Activated naive CD4-positive, alpha-beta T cell treated with anti-CD3 and anti-CD28 coated beads for 36 hours (primary cell): ENCODE measurements at regions not wholly inside any gene's neighbourhood (a gene's known extent, or its start where the extent isn't known, plus 50 kb on each side); places are given as distances from the start of the nearest gene placed in this dataset.
"Not testable (repeated sequence)": the region's sequence is repeated elsewhere in the genome, so short reads cannot be mapped to it uniquely, and the experiment has no call there.

Experiments
- CTCF ChIA-PET: fragments of 350-600 bp; sonication (Branson Sonifier 250); formaldehyde crosslinking; loops from one replicate; lab custom pipeline; 2021; ENCODE audit warnings: antibody characterized with exemption; lab: Charles Lee
- DNase-seq: peaks from one replicate; pipeline ENCODE4 v3.0.0-alpha.2; 2020
- H3K27ac Mint-ChIP-seq: one replicate; pipeline ENCODE4 v1.8.0; 2021; ENCODE audit warnings: mild to moderate bottlenecking, mixed read lengths
- H3K27me3 Mint-ChIP-seq: one replicate; pipeline ENCODE4 v1.8.0; 2021; ENCODE audit warnings: low read depth, mixed read lengths
- H3K36me3 Mint-ChIP-seq: one replicate; pipeline ENCODE4 v1.8.0; 2021; ENCODE audit warnings: low read depth, mixed read lengths
- H3K4me1 Mint-ChIP-seq: one replicate; pipeline ENCODE4 v1.8.0; 2021; ENCODE audit warnings: low read depth, mixed read lengths
- H3K4me3 Mint-ChIP-seq: one replicate; pipeline ENCODE4 v1.8.0; 2021; ENCODE audit warnings: mild to moderate bottlenecking, moderate library complexity, mixed read lengths
- H3K9me3 Mint-ChIP-seq: one replicate; pipeline ENCODE4 v1.8.0; 2021; ENCODE audit warnings: mixed read lengths
- intact Hi-C: fragments of 100-400 bp; cut with micrococcal nuclease; formaldehyde crosslinking; loops from one replicate; pipeline ENCODE4 v1.15.1; 2023

DNA sequence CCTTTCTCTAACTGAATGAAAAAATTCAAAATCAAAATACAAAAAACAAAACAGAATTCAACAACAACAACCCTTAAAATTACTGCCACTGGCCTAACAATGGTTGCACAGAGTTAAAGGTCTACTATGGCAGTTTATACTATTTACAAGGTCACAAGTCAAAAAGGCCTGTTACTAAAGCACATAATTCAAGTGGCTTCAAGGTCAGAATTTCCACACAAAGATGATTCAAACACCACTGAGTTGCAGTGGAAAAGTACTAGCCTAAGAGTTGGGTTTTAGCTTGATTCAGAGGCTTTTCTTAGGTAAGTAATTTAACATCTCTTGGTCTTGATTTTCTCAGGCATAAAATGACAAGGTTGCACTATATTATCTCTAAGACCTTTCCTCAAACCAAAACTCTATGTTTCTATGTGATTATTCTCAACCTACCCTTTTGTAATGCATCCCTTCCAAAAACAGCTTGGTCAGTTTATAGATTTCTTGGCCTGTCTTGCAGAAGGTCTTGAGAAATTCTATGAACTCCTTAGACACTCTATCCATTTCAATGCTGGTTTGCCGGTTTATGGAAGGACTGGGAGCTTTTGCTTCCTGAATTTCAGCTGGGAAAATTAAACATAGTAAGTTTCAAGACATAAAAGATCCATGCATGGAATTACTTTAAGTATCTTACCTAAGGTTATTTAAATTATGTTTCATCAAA is 189.8 kb upstream of the KCTD7 start:
- H3K4me1 Mint-ChIP-seq, H3K9me3 Mint-ChIP-seq, intact Hi-C loops, DNase-seq, CTCF ChIA-PET, H3K36me3 Mint-ChIP-seq, H3K4me3 Mint-ChIP-seq, H3K27ac Mint-ChIP-seq, H3K27me3 Mint-ChIP-seq: not testable (repeated sequence)

DNA sequence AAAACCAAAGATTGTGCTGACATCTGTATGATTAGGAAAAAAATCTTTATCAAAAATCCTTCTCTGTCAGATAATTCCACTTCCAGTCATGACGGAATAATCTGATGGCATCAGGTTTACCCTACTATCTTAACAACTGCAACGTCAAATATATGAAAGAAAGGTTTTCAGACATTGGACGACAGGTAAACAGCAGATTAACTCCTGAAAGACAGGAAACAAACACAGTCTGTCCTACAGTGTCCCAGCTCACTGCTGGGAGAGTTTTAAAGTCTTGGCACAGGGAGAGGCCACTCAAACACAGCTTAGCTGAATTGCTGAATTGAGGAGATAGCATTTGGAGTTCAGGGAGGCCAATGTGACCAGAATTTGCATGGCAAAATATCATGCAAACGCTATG is 186.3 kb upstream of the KCTD7 start:
- H3K9me3 Mint-ChIP-seq: no peaks in the 10 kb centered on the region
- intact Hi-C loops: no loop called here
- no peak overlapping the region for H3K27ac Mint-ChIP-seq
- H3K36me3 Mint-ChIP-seq: no peaks in the 10 kb centered on the region
- no peak for DNase-seq
- H3K27me3 Mint-ChIP-seq: no peaks in the 10 kb centered on the region
- H3K4me3 Mint-ChIP-seq: no peak overlapping the region
- peaks cover 2% of the 10 kb centered on the region for H3K4me1 Mint-ChIP-seq
- CTCF ChIA-PET: no interaction called here

DNA sequence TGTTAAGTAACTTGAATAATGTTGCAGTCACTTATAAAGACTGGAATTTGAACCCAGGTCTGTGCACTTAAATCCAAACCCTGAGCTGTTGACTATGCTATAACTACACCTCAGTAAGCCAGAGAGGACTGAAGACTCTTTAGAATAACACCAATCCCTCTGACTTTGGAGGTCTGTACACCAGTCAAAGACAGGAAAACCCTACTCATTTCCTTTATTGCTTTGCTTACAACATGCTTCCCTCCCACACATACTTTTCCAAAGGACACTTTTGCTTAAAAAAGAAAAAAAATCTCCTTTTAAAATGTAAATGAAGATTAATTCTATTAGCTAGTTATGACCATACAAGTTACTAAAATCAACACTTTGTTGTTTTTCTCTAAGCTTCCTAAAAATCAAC is 184.7 kb upstream of the KCTD7 start:
- Mint-ChIP-seq H3K27me3 (no peaks in the 10 kb centered on the region), H3K27ac (no peak overlapping the region), H3K36me3 (no peaks in the 10 kb centered on the region), H3K4me1 (peaks cover 2% of the 10 kb centered on the region), H3K4me3 (no peak overlapping the region), H3K9me3 (no peaks in the 10 kb centered on the region)
- intact Hi-C loops: no loop called here
- CTCF ChIA-PET: interaction anchor here (0.6 kb wide), 1 partner anchor 413 kb away, joined by 3 read pairs; no protein-coding TSS in a partner anchor
- DNase-seq: no peak

GRCh38 chr7:66447007-66447406 is 181.7 kb upstream of the KCTD7 start:
- H3K36me3 Mint-ChIP-seq, H3K4me1 Mint-ChIP-seq, CTCF ChIA-PET, H3K4me3 Mint-ChIP-seq, DNase-seq, H3K27ac Mint-ChIP-seq, H3K27me3 Mint-ChIP-seq, intact Hi-C loops, H3K9me3 Mint-ChIP-seq: not testable (repeated sequence)

GRCh38 chr7:66450814-66451213 is 177.9 kb upstream of the KCTD7 start:
- H3K36me3 Mint-ChIP-seq, DNase-seq, H3K9me3 Mint-ChIP-seq, intact Hi-C loops, H3K27ac Mint-ChIP-seq, H3K4me3 Mint-ChIP-seq, CTCF ChIA-PET, H3K27me3 Mint-ChIP-seq: not testable (repeated sequence)
- peaks cover 13% of the 10 kb centered on the region for H3K4me1 Mint-ChIP-seq

DNA sequence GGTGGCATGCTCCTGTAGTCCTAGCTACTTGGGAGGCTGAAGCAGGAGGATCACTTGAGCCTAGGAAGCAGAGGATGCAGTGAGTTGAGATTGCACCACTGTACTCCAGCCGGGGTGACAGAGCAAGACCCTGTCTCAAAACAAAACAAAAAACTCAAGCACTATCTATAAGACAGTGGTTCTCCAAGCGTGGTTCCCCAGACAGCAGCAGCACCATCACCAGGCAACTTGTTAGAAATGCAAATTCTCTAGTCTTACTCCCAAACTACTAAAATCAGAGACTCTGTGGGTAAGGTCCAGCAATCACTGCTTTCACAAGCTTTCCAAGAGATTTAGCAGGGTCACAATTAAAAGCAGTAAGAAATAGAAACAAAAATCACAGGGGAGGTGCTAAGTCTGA is 177.0 kb upstream of the KCTD7 start:
- CTCF ChIA-PET, H3K4me3 Mint-ChIP-seq, H3K27me3 Mint-ChIP-seq, H3K9me3 Mint-ChIP-seq, intact Hi-C loops, H3K36me3 Mint-ChIP-seq, DNase-seq, H3K27ac Mint-ChIP-seq: not testable (repeated sequence)
- peaks cover 13% of the 10 kb centered on the region for H3K4me1 Mint-ChIP-seq

GRCh38 chr7:66452165-66452564 is 176.5 kb upstream of the KCTD7 start:
- no peak for DNase-seq
- CTCF ChIA-PET: no interaction called here
- Mint-ChIP-seq H3K36me3 (peaks cover 1% of the 10 kb centered on the region), H3K27me3 (no peaks in the 10 kb centered on the region), H3K4me1 (peaks cover 13% of the 10 kb centered on the region), H3K9me3 (no peaks in the 10 kb centered on the region), H3K27ac (no peak overlapping the region), H3K4me3 (no peak overlapping the region)
- intact Hi-C loops: no loop called here

DNA sequence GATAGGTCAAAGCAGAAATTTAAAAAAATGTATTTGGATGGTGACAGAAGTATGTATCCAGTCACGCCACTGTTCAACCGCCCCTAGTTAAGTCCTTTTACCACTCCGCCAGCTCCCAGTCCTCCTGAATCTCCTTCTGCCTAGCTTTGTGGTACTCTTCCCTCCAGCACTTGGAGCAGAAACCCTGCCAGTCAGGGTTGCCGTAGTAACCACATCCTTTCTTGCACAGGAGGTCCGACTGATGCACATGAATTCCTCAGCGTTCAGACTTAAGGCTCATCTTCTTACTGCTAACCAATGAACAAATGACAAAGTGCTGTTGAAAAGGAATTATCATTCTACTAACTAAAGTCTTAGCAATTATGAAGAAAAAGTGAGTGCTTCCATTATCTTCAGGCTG is 175.3 kb upstream of the KCTD7 start:
- Mint-ChIP-seq H3K27ac (no peak overlapping the region), H3K9me3 (no peaks in the 10 kb centered on the region), H3K4me1 (peaks cover 13% of the 10 kb centered on the region), H3K36me3 (peaks cover 1% of the 10 kb centered on the region), H3K4me3 (no peak overlapping the region), H3K27me3 (no peaks in the 10 kb centered on the region)
- intact Hi-C loops: no loop called here
- CTCF ChIA-PET: no interaction called here
- DNase-seq: no peak

- Mint-ChIP-seq H3K4me3 (no peak overlapping the region), H3K4me1 (peaks cover 16% of the 10 kb centered on the region)
- CTCF ChIA-PET: interaction anchor here (0.6 kb wide), 1 partner anchor 111 kb away, joined by 3 read pairs; no protein-coding TSS in a partner anchor
These were observed 174.0 kb upstream of the KCTD7 start for GRCh38 chr7:66454600-66455225.

GRCh38 chr7:66455432-66455831 is 173.2 kb upstream of the KCTD7 start:
- CTCF ChIA-PET, H3K36me3 Mint-ChIP-seq, H3K27me3 Mint-ChIP-seq, H3K27ac Mint-ChIP-seq, intact Hi-C loops, DNase-seq, H3K9me3 Mint-ChIP-seq, H3K4me3 Mint-ChIP-seq: not testable (repeated sequence)
- peaks cover 19% of the 10 kb centered on the region for H3K4me1 Mint-ChIP-seq

More at GRCh38 chr7:66454600-66455225, 174.0 kb upstream of the KCTD7 start:
- H3K9me3 Mint-ChIP-seq: no peaks in the 10 kb centered on the region
- no peak for DNase-seq
- H3K27ac Mint-ChIP-seq: no peak overlapping the region
- H3K27me3 Mint-ChIP-seq: no peaks in the 10 kb centered on the region
- peaks cover 1% of the 10 kb centered on the region for H3K36me3 Mint-ChIP-seq
- intact Hi-C loops: no loop called here

- CTCF ChIA-PET, H3K27me3 Mint-ChIP-seq, DNase-seq, H3K27ac Mint-ChIP-seq, H3K36me3 Mint-ChIP-seq, H3K4me3 Mint-ChIP-seq, intact Hi-C loops, H3K9me3 Mint-ChIP-seq: not testable (repeated sequence)
- H3K4me1 Mint-ChIP-seq: peaks cover 19% of the 10 kb centered on the region
These were observed 172.2 kb upstream of the KCTD7 start for GRCh38 chr7:66456431-66456830.

- H3K4me3 Mint-ChIP-seq, H3K27ac Mint-ChIP-seq, H3K36me3 Mint-ChIP-seq, H3K27me3 Mint-ChIP-seq, H3K9me3 Mint-ChIP-seq, intact Hi-C loops: not testable (repeated sequence)
- H3K4me1 Mint-ChIP-seq: peaks cover 19% of the 10 kb centered on the region
- CTCF ChIA-PET: interaction anchor here (0.7 kb wide), 1 partner anchor 20 kb away, joined by 4 read pairs; no protein-coding TSS in a partner anchor
- DNase-seq: peak; percentile 7
These were observed 169.7 kb upstream of the KCTD7 start for GRCh38 chr7:66458991-66459390.

DNA sequence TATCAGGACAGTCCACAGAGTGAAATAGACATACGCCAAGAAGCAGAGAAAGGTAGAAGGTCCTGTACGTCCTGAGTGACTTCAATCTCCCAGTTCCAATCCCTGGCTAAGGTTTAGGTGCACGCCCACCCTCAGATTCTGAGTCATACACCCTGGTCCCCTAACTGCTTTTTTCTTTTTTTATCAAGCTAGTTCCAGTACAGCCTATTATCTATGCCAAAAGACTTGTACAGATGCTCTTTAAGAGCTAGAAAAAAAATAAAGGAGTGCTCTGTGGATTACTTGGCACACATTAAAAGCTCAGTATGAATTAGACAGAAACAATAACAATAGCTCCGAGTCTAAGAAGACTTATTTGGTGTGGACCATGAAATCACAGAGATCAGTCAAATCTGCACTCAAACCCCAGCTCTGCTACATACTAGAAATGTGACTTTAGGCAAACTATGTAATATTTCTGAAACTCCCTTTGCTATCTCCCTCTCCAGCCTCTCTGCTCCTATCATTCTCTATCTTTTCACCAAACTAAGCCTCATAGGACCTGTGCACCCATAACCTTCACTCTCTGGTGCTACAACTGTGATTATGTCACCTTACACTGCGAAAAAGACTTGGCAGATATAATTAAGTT is 168.8 kb upstream of the KCTD7 start:
- H3K9me3 Mint-ChIP-seq, CTCF ChIA-PET, H3K36me3 Mint-ChIP-seq, intact Hi-C loops, H3K27me3 Mint-ChIP-seq, H3K27ac Mint-ChIP-seq, H3K4me3 Mint-ChIP-seq: not testable (repeated sequence)
- peaks cover 11% of the 10 kb centered on the region for H3K4me1 Mint-ChIP-seq
- peak; percentile 6 for DNase-seq
